Brain pericyte (primary cell): ENCODE measurements at regions not wholly inside any gene's neighbourhood (a gene's known extent, or its start where the extent isn't known, plus 50 kb on each side); places are given as distances from the start of the nearest gene placed in this dataset.
"Not testable (repeated sequence)": the region's sequence is repeated elsewhere in the genome, so short reads cannot be mapped to it uniquely, and the experiment has no call there.

Source experiments
- DNase-seq: peaks from one replicate; pipeline ENCODE4 v3.0.0-alpha.2; 2012; ENCODE audit warnings: low read depth, low spot score

DNA sequence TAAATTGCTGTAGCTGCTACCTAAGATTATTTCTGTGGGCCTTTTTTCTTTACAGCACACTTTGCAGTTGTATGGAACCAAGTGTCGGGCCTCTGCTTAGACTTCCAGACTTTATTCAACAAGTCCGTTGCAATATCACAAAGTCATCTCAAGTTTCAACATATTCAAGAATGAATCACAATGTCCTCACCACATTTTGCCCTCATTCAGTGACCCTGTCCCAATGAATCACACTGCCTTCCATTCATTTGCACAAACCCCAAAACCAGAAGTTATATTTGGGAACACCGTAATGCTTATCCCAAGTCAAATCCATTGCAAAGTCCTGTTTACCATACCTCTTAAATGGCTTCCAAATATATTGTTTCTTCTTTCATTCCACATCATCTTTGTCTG, 439.6 kb downstream of the CSNK1G3 start:
- peak; percentile 67 for DNase-seq

- no peak for DNase-seq
Measured at GRCh38 chr5:123950701-123951581, 439.0 kb downstream of the CSNK1G3 start.

DNA sequence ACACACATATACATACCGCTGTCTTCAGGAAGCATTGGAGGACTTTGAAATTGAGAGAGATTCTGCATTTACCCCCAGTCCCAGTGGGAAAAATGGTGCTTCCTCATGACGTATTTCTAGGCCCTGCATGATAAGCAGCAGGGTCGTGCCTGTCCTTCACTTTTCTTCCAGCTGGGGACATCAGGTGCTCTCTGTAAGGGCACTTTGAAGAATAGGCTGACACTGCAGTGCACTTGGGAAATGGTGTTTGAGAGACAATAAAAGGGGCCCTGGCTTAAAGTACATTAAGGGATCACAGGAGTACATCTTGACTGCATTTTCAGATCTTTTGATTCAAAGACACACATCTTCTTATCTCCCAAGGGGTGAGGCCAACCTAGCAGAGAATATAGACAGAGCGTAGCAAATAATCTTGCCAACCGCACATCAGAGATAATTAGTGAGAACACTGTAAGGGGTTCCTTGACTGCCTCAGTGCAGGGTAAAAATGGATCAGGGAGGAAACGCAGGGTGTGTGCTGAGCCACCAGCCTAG, 437.9 kb downstream of the CSNK1G3 start:
- DNase-seq, result no peak

DNA sequence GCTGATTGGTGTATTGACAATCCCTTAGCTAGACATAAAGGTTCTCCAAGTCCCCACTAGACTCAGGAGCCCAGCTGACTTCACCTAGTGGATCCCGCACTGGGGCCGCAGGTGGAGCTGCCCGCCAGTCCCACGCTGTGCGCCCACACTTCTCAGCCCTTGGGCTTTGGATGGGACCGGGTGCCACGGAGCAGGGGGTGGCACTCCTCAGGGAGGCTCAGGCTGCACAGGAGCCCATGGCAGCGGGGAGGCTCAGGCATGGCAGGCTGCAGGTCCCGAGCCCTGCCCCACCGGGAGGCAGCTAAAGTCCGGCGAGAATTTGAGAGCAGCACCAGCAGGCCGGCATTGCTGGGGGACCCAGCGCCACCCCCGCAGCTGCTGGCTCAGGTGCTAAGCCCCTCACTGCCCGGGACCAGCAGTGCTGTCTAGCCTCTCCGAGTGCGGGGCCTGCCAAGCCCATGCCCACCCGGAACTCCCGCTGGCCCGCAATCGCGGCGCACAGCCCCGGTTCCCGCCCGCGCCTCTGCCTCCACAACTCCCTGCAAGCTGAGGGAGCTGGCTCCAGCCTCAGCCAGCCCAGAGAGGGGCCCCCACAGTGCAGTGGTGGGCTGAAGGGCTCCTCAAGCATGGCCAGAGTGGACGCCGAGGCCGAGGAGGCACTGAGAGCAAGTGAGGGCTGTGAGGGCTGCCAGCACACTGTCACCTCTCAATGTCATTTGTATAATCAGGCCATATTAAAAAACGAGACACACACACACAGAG, 437.2 kb downstream of the CSNK1G3 start:
- DNase-seq, result no peak

DNA sequence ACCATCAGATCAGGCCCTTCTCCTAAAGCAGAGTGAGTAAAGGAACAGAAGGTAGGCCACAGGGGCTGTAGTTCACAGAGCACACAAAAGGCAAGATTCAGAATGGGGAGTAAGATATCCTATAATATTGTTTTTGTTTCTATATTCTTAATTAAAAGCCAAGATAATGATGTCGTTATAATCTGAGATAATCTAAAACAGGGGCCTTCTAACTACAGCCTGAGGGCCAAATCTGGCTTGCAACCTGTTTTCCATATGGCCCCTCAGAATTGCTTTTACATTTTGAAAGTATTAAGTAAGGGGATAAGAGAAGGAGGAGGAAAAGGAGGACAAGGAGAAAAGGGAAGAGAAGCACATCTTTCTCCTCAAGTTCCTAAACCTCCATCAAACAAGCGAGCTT, 435.8 kb downstream of the CSNK1G3 start:
- DNase-seq, result no peak

- DNase-seq, result no peak
Measured at GRCh38 chr5:123945548-123945947, 433.6 kb downstream of the CSNK1G3 start.

GRCh38 chr5:123943151-123943550, 431.2 kb downstream of the CSNK1G3 start:
- DNase-seq, result no peak

DNA sequence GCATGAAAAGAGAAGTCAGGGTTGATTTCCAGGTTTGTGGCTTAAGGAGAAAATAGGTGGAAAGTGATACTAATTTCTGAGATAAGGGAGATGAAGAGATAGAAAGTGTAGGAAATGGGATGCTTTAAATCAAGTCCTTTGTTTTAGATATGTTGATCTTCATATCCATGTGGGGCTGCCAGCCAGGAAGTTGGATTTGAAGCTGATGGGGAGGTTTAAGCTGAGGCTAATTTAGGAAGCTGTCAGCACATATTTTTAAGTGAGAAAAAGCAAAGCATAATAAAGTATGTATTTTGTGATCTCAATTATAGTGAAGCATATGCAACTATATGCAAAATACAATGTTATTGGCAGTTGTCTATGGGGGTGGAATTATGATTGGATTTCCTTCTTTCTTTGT, 428.4 kb downstream of the CSNK1G3 start:
- DNase-seq, result no peak

- DNase-seq, result no peak
Measured at GRCh38 chr5:123937230-123937629, 425.3 kb downstream of the CSNK1G3 start.

DNA sequence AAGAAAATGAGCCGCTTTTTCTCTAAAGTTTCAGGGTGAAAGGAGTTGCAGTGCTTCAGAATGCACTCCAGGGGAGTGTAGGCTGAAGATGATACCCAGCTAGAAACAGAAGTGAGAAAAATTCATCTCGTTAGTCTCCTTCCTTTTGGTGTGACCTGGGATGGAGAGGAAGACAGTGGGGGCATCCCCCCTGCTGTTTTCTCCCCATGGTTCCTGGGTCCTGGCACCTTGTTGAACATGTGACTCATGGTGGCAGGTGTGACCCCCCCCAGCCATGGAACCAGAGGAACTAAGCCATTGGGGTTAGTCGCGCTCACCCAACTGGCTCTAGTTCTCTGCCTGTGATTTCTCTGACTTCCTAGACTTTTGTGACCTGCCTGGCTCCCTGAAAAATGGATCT, 424.6 kb downstream of the CSNK1G3 start:
- no peak for DNase-seq

GRCh38 chr5:123933812-123934211, 421.8 kb downstream of the CSNK1G3 start:
- not testable (repeated sequence) for DNase-seq

DNA sequence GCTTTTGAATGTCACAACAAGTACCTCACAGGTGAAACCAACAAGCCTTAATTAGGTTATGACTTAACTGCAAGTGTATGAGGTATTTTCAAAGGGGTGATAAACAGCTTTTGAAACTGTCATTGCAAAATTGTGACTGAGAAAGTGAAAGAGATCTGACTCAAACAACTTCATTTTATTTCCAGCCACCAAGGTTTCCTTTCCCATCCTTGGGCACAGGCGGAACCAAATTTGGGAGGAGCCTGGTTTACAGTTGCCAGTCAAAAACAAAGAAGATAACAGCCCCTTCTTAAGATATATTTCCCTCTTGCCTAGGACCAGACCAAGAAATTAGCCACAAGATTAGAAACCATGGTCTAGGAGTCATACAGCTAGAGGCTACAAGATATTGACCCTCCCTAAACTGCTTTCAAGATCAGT, 417.1 kb downstream of the CSNK1G3 start:
- DNase-seq, result no peak

DNA sequence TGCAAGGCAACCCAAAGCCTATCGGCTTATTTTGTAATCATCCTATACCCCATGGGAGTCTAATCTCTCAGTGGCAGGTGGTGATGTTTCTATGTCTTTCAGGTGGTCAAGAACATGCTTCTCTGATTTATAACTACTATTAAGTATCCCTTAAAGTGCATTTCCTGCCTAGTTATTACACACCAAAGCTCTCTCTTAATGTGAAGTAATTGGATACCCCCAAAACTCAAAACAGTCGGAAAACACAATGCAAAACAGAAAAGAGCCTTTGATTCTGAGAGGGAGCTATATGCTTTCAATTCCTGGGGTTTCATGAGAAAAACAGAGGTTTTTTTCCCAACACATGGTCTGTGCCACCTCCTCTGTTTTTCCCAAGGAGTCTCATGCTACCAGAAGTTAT, 416.4 kb downstream of the CSNK1G3 start:
- DNase-seq, result no peak

DNA sequence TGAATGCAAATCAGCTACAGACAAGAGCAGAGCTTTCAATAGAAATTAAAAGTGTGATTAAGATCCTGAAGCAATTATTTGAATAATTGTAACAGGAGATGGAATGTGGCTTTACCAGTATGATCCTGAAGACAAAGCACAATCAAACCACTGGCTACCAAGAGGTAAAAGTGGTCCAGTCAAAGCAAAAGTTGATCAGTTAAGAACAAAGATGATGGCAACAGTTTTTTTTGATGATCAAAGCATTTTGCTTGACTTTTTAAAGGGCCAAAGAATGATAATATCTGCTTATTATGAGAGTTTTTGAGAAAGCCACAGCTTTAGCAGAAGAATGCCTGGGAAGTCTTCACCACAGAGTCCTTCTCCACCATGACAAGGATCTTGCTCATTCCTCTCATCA, 409.2 kb downstream of the CSNK1G3 start:
- no peak for DNase-seq

DNA sequence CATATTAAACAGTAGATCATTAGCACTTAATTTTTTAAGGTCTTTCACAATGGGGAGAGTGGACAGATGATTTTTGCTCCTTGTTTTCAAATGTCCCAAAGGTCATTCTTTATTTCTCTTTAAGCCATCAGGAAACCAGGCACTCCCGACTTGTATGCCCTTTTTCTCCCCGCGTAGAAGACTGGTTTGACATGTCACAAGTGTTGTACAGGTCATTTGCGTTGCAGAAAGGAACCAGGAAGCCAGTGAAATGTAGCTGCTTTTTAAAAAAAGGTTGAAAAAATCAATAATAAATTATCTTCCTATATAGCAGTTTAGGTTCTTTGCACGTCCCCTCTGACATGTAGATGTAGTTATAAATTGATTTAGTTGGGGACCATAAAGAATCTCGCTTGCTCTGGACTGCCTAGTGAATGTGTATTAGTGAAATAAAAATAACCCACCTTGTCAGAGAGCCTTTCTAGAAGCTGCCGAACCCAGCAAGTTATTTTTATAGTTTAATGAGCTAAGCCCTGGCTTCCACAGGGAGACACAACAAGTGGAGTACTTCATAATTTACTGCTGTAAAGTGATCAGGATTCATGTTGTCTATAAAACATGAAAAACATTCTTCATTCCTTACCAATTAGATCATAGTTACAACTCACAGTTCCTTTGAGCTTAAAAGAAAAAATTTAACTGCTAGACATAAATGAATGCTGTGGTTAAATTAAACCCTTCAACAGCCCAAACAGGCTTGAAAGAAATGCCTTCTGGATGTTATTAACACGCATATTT, 404.6 kb downstream of the CSNK1G3 start:
- DNase-seq, result no peak

DNA sequence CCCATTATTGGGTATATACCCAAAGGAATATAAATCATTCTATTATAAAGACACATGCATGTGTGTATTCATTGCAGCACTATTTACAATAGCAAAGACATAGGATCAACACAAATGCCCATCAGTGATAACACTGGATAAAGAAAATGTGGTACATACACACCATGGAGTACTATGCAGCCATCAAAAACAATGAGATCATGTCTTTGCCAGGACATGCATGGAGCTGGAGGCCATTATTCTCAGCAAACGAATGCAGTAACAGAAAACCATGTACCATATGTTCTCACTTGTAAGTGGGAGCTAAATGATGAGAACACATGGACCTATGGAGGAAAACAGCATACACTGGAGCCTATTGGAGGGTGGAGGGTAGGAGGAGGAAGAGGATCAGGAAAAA, 402.4 kb downstream of the CSNK1G3 start:
- no peak for DNase-seq

DNA sequence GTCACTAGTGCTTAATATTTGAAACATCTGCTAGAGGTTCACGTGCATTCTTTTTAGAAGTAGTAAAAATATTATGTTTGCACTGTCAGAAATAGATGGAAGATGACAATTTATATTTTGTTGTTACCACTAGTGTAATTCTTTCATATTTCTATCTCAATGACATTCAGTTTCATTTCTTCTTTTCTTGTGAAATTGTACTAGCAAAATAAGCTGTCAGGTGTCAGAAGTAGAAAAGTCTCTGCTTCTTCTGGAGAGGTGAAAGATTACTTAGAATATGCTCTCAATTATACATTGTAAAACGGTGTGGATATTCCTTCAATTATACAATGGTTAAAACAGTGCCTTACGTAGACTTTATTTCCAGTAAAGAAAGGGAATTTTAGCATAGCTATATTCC, 395.4 kb downstream of the CSNK1G3 start:
- no peak for DNase-seq

GRCh38 chr5:123906698-123907295, 394.8 kb downstream of the CSNK1G3 start:
- DNase-seq, result no peak

GRCh38 chr5:123885081-123885480, 373.1 kb downstream of the CSNK1G3 start:
- no peak for DNase-seq

DNA sequence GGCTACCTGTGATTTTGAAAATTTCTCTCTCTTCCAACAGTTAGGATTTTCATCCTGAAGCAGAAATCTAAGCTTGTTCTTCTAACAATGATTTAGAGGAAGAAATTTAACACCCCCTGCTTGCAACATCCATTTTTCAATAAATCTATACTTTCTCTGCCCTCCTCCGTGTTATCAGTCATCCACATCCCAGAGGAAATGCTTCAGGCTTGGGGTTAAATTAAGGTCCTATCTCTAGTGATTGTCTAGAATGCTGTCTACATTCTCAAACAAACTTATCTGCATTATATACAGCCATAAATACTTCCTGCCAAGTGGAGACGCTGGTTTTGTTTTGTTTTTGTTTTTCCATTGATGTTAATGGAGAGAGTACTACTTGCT, 371.0 kb downstream of the CSNK1G3 start:
- DNase-seq, result no peak

DNA sequence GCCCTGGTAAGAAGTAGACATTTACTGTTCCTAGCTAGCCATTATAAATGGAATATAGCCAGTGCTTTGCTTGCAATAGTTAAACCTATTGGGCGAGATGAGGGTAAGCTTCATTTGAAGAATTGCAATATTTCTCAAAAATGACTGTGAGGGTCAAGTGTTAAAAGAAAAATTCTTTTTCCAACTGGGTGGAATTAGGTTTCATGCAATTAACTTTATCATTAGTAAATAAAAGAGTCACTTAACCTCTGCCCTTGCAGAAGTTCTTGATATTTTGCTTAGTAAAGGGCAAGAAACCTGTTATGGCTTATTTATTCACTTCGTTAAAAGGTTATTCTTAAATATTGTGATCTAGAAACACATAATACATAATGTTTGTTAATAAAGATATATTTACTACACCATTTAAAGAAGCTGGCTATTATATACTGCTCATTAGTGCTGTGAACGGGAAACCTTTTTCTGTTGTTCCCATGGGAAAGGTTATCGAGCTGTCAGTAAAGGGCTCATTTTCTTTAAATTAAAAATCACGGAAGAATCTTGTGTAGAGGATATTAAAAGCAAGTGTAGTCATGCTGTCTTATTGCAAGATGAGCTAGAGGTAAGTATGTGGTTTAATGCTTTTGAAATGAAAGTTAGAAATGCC, 370.5 kb downstream of the CSNK1G3 start:
- DNase-seq, result no peak
